IMR-90 (cell line): ENCODE measurements at regions not wholly inside any gene's neighbourhood (a gene's known extent, or its start where the extent isn't known, plus 50 kb on each side); places are given as distances from the start of the nearest gene placed in this dataset.

Source experiments
- ATAC-seq: fragments of 200-7000 bp; cut with Tn5 transposase; 2 replicates; pipeline ENCODE4 v1.9.1; 2020; ENCODE audit warnings: low read depth, mild to moderate bottlenecking, moderate library complexity
- BruUV-seq: library from RNA; stranded (reverse); fragments of 400-500 nt; replicated peaks from 2 replicates; lab custom pipeline; 2021; lab: Mats Ljungman, UMichigan
- CTCF ChIA-PET: fragments of 300-600 bp; formaldehyde crosslinking; extraction: SDS; loops from one replicate; lab custom pipeline; 2021; ENCODE audit warnings: antibody characterized with exemption; lab: Yijun Ruan, JAX
- POLR2A ChIA-PET: fragments of 300-600 bp; sonication (Branson Sonifier 250); formaldehyde crosslinking; loops from one replicate; lab custom pipeline; 2022; ENCODE audit warnings: antibody characterized with exemption; ENCODE audit not compliant: unreplicated experiment; lab: Charles Lee
- DNase-seq: peaks from one replicate; pipeline ENCODE4 v3.0.0; 2013
- H2AFZ ChIP-seq: replicated peaks from 2 replicates; pipeline ENCODE3; 2013; ENCODE audit warnings: low read length, mild to moderate bottlenecking; ENCODE audit not compliant: poor library complexity
- H2AK5ac ChIP-seq: 2 replicates; pipeline ENCODE4 v1.6.1; 2013; ENCODE audit warnings: low read depth, low read length, inconsistent platforms
- H2AK9ac ChIP-seq: replicated peaks from 2 replicates; pipeline ENCODE3; 2013; ENCODE audit warnings: mild to moderate bottlenecking, low read depth, low read length, moderate library complexity; ENCODE audit not compliant: poor library complexity
- H2BK120ac ChIP-seq: 2 replicates; pipeline ENCODE4 v1.6.1; 2013; ENCODE audit warnings: low read depth, low read length, inconsistent platforms
- H2BK15ac ChIP-seq: 3 replicates; pipeline ENCODE4 v1.6.1; 2013; ENCODE audit warnings: low read depth, low read length, inconsistent platforms
- H2BK20ac ChIP-seq: 2 replicates; pipeline ENCODE4 v1.6.1; 2013; ENCODE audit warnings: low read depth, mild to moderate bottlenecking, inconsistent platforms, low read length, moderate library complexity
- H2BK5ac ChIP-seq: 2 replicates; pipeline ENCODE4 v1.6.1; 2013; ENCODE audit warnings: mild to moderate bottlenecking, low read depth, low read length, inconsistent platforms; ENCODE audit not compliant: poor library complexity, severe bottlenecking
- H3K14ac ChIP-seq: replicated peaks from 2 replicates; pipeline ENCODE4 v1.6.1; 2013; ENCODE audit warnings: low read depth, low read length, inconsistent platforms
- H3K18ac ChIP-seq: 2 replicates; pipeline ENCODE4 v1.6.1; 2013; ENCODE audit warnings: low read depth, low read length, control low read depth
- H3K23ac ChIP-seq: 2 replicates; pipeline ENCODE4 v1.6.1; 2013; ENCODE audit warnings: low read depth, low read length, inconsistent platforms
- H3K27ac ChIP-seq: 2 replicates; pipeline ENCODE4 v1.5.1; 2013; ENCODE audit warnings: mild to moderate bottlenecking, control low read depth, low read length; ENCODE audit not compliant: insufficient read depth
- H3K27me3 ChIP-seq: 2 replicates; pipeline ENCODE4 v1.6.1; 2013; ENCODE audit warnings: low read length; ENCODE audit not compliant: control insufficient read depth, insufficient read depth
- H3K36me3 ChIP-seq: 2 replicates; pipeline ENCODE4 v1.6.1; 2013; ENCODE audit warnings: low read length, mixed read lengths; ENCODE audit not compliant: control insufficient read depth, insufficient read depth
- H3K4ac ChIP-seq: 2 replicates; pipeline ENCODE4 v1.6.1; 2013; ENCODE audit warnings: low read depth, low read length, inconsistent platforms
- H3K4me1 ChIP-seq: 2 replicates; pipeline ENCODE4 v1.6.1; 2013; ENCODE audit warnings: low read length, mixed read lengths; ENCODE audit not compliant: control insufficient read depth, insufficient read depth
- H3K4me2 ChIP-seq: 2 replicates; pipeline ENCODE4 v1.6.1; 2013; ENCODE audit warnings: low read depth, mild to moderate bottlenecking, control low read depth, low read length, moderate library complexity
- H3K4me3 ChIP-seq: 2 replicates; pipeline ENCODE4 v1.5.1; 2013; ENCODE audit warnings: low read depth, mild to moderate bottlenecking, control low read depth, low read length, moderate library complexity; ENCODE audit not compliant: insufficient read depth
- H3K56ac ChIP-seq: 2 replicates; pipeline ENCODE4 v1.6.1; 2013; ENCODE audit warnings: low read length, inconsistent platforms; ENCODE audit not compliant: insufficient read depth; ENCODE audit errors: extremely low read depth
- H3K79me1 ChIP-seq, 2 experiments: 2 replicates each; pipeline ENCODE4 v1.6.1; 2013; ENCODE audit warnings: low read length in 2 of 2, inconsistent platforms in 1 of 2, low read depth in 1 of 2
- H3K9ac ChIP-seq: 2 replicates; pipeline ENCODE4 v1.6.1; 2013; ENCODE audit warnings: low read depth, low read length, control low read depth
- H3K9me1 ChIP-seq: 2 replicates; pipeline ENCODE4 v1.6.1; 2013; ENCODE audit warnings: low read length, inconsistent platforms; ENCODE audit not compliant: insufficient read depth
- H3K9me3 ChIP-seq: 2 replicates; pipeline ENCODE4 v1.6.1; 2013; ENCODE audit warnings: low read length; ENCODE audit not compliant: control insufficient read depth, insufficient read depth
- H4K20me1 ChIP-seq: 2 replicates; pipeline ENCODE4 v1.6.1; 2013; ENCODE audit warnings: low read length, inconsistent platforms; ENCODE audit not compliant: insufficient read depth
- H4K5ac ChIP-seq: 2 replicates; pipeline ENCODE4 v1.6.1; 2013; ENCODE audit warnings: mild to moderate bottlenecking, low read depth, low read length, control low read depth
- H4K8ac ChIP-seq, 2 experiments: 2 replicates each; pipeline ENCODE4 v1.6.1; 2013; ENCODE audit warnings: low read depth in 2 of 2, low read length in 2 of 2, control low read depth in 1 of 2, inconsistent platforms in 1 of 2
- H4K91ac ChIP-seq: 2 replicates; pipeline ENCODE4 v1.6.1; 2013; ENCODE audit warnings: low read depth, low read length, inconsistent platforms; ENCODE audit not compliant: insufficient read depth
- BHLHE40 ChIP-seq: fragments of 150-350 bp; IDR thresholded peaks from 2 replicates; pipeline ENCODE4 v1.6.1; 2016; ENCODE audit warnings: mild to moderate bottlenecking, low read depth, low read length
- CEBPB ChIP-seq: IDR thresholded peaks from 2 replicates; pipeline ENCODE4 v1.6.1; 2012; ENCODE audit warnings: low read depth, low read length, improper control_type of control experiment
- CHD1 ChIP-seq: IDR thresholded peaks from 2 replicates; pipeline ENCODE4 v1.6.1; 2012; ENCODE audit warnings: low read depth, low read length, improper control_type of control experiment
- FOS ChIP-seq: fragments of 150-350 bp; IDR thresholded peaks from 2 replicates; pipeline ENCODE4 v1.6.1; 2016; ENCODE audit warnings: low read depth, low read length
- MAFK ChIP-seq: IDR thresholded peaks from 2 replicates; pipeline ENCODE4 v1.6.1; 2012; ENCODE audit warnings: low read depth, low read length, improper control_type of control experiment
- MAZ ChIP-seq: IDR thresholded peaks from 2 replicates; pipeline ENCODE4 v1.6.1; 2012; ENCODE audit warnings: low read depth, mild to moderate bottlenecking, low read length, improper control_type of control experiment, moderate library complexity, borderline replicate concordance
- MXI1 ChIP-seq: IDR thresholded peaks from 2 replicates; pipeline ENCODE4 v1.6.1; 2012; ENCODE audit warnings: low read depth, mild to moderate bottlenecking, low read length, moderate library complexity, borderline replicate concordance
- NFE2L2 ChIP-seq: fragments of 150-350 bp; IDR thresholded peaks from 2 replicates; pipeline ENCODE4 v1.6.1; 2016; ENCODE audit warnings: low read depth, mild to moderate bottlenecking, low read length
- POLR2A ChIP-seq: IDR thresholded peaks from 2 replicates; pipeline ENCODE4 v1.6.1; 2012; ENCODE audit warnings: mild to moderate bottlenecking, low read depth, low read length
- RAD21 ChIP-seq: IDR thresholded peaks from 2 replicates; pipeline ENCODE4 v1.6.1; 2012; ENCODE audit warnings: low read length, improper control_type of control experiment
- RCOR1 ChIP-seq: IDR thresholded peaks from 2 replicates; pipeline ENCODE4 v1.6.1; 2012; ENCODE audit warnings: mild to moderate bottlenecking, low read length, improper control_type of control experiment; ENCODE audit not compliant: insufficient replicate concordance
- RFX5 ChIP-seq: IDR thresholded peaks from 2 replicates; pipeline ENCODE4 v1.8.0; 2012; ENCODE audit warnings: low read depth, mild to moderate bottlenecking, low read length, moderate library complexity
- SMC3 ChIP-seq: fragments of 150-350 bp; IDR thresholded peaks from 2 replicates; pipeline ENCODE4 v1.6.1; 2016; ENCODE audit warnings: low read depth, mild to moderate bottlenecking, antibody characterized with exemption, low read length, moderate library complexity
- WGBS, 2 experiments: methylation state at CpG; one replicate each; pipeline versions ENCODE4 v1.1.5 to v1.1.7; 2013; ENCODE audit warnings: missing lambda C conversion rate in 2 of 2; ENCODE audit not compliant: insufficient read length in 1 of 2; ENCODE audit errors: extremely low coverage in 2 of 2; 5-methylcytosine and 5-hydroxymethylcytosine counted together
- dilution Hi-C: fragments of 300-500 bp; cut with HindIII; formaldehyde crosslinking; loops from one replicate; pipeline ENCODE4 v1.14.3; 2018; ENCODE audit warnings: low sequenced_read_pairs; ENCODE audit not compliant: unreplicated experiment
- in situ Hi-C: fragments of 300-500 bp; cut with MboI; formaldehyde crosslinking; loops from 3 replicates; pipeline ENCODE4 v1.14.3; 2019; ENCODE audit warnings: low sequenced_read_pairs, inconsistent platforms, mixed read lengths
- intact Hi-C: fragments of 100-400 bp; cut with micrococcal nuclease; formaldehyde crosslinking; loops from 2 replicates; pipeline ENCODE4 v1.10.0; 2022
- TF ChIP-seq, protein P1 (sequence below): fragments of 150-350 bp; IDR thresholded peaks from 2 replicates; pipeline ENCODE4 v1.6.1; 2016; ENCODE audit warnings: low read depth, mild to moderate bottlenecking, low read length, moderate library complexity, borderline replicate concordance
- TF ChIP-seq, protein P2 (sequence below): conservative IDR thresholded peaks from 2 replicates; pipeline ENCODE4 v1.5.1; 2012; ENCODE audit warnings: mild to moderate bottlenecking, low read depth, low read length, improper control_type of control experiment
- TF ChIP-seq, protein P3 (sequence below): fragments of 150-350 bp; IDR thresholded peaks from 2 replicates; pipeline ENCODE4 v1.6.1; 2017; ENCODE audit warnings: mild to moderate bottlenecking, antibody characterized with exemption, low read length, low read depth

DNA sequence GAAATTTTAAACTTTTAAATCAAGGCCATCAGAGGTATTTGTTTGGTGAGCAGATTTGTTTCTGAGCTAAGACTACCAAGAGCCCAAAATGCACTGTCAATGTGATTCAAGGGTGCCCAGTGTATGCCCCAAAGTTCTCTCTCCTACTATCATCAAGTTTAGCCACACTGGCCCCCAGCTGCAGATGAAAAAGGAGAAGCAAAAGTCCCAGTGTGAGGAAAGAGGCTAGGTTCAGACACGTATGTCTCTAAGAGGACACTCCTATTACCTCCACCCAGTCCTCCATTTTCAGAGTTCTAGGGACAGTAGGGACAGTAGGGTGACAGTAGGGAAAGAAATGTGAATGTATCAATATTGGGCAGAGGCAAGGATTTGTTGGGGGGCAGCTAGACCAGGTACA, 230.8 kb downstream of the CD83 start:
- Histone ChIP-seq H3K14ac (no peak overlapping the region), H2BK20ac (no peak overlapping the region), H2BK15ac (no peak overlapping the region), H2BK120ac (no peak overlapping the region), H3K4me3 (no peak overlapping the region), H3K27ac (no peak overlapping the region), H2AK9ac (no peak overlapping the region), H3K4me2 (no peak overlapping the region), H4K8ac (no peak overlapping the region), H4K20me1 (no peaks in the 10 kb centered on the region), H4K91ac (no peak overlapping the region), H3K56ac (no peak overlapping the region), H3K4me1 (no peaks in the 10 kb centered on the region), H3K9ac (no peak overlapping the region), H3K27me3 (peaks cover 53% of the 10 kb centered on the region), H3K36me3 (no peaks in the 10 kb centered on the region), H2AK5ac (no peak overlapping the region), H4K5ac (no peak overlapping the region), H3K23ac (no peak overlapping the region), H3K9me1 (no peaks in the 10 kb centered on the region), H2BK5ac (no peak overlapping the region), H3K18ac (no peak overlapping the region), H3K9me3 (peaks cover 14% of the 10 kb centered on the region), H3K79me1 (no peaks in the 10 kb centered on the region), H3K4ac (no peak overlapping the region), H2AFZ (no peak overlapping the region)
- no CpG with 5 or more reads among the region's 1 CpG for WGBS, 2 experiments
- CTCF ChIA-PET = interaction anchor here (0.7 kb wide), 1 partner anchor 83 kb away, joined by 3 read pairs; no protein-coding TSS in a partner anchor
- TF ChIP-seq, protein P1, sequence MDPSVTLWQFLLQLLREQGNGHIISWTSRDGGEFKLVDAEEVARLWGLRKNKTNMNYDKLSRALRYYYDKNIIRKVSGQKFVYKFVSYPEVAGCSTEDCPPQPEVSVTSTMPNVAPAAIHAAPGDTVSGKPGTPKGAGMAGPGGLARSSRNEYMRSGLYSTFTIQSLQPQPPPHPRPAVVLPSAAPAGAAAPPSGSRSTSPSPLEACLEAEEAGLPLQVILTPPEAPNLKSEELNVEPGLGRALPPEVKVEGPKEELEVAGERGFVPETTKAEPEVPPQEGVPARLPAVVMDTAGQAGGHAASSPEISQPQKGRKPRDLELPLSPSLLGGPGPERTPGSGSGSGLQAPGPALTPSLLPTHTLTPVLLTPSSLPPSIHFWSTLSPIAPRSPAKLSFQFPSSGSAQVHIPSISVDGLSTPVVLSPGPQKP = no peak
- TF ChIP-seq RAD21 (no peak), POLR2A (no peak), BHLHE40 (no peak), FOS (no peak), MAZ (no peak), SMC3 (no peak), CEBPB (no peak), NFE2L2 (no peak), RCOR1 (no peak), MAFK (no peak), RFX5 (no peak), CHD1 (no peak), MXI1 (no peak)
- TF ChIP-seq, protein P2, sequence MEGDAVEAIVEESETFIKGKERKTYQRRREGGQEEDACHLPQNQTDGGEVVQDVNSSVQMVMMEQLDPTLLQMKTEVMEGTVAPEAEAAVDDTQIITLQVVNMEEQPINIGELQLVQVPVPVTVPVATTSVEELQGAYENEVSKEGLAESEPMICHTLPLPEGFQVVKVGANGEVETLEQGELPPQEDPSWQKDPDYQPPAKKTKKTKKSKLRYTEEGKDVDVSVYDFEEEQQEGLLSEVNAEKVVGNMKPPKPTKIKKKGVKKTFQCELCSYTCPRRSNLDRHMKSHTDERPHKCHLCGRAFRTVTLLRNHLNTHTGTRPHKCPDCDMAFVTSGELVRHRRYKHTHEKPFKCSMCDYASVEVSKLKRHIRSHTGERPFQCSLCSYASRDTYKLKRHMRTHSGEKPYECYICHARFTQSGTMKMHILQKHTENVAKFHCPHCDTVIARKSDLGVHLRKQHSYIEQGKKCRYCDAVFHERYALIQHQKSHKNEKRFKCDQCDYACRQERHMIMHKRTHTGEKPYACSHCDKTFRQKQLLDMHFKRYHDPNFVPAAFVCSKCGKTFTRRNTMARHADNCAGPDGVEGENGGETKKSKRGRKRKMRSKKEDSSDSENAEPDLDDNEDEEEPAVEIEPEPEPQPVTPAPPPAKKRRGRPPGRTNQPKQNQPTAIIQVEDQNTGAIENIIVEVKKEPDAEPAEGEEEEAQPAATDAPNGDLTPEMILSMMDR = no peak
- TF ChIP-seq, protein P3, sequence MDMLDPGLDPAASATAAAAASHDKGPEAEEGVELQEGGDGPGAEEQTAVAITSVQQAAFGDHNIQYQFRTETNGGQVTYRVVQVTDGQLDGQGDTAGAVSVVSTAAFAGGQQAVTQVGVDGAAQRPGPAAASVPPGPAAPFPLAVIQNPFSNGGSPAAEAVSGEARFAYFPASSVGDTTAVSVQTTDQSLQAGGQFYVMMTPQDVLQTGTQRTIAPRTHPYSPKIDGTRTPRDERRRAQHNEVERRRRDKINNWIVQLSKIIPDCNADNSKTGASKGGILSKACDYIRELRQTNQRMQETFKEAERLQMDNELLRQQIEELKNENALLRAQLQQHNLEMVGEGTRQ = no peak
- DNase-seq = no peak
- POLR2A ChIA-PET = no interaction called here
- ATAC-seq = no peak
- intact Hi-C loops = no loop called here
- BruUV-seq = no TSS peak
- dilution Hi-C loops = no loop called here
- in situ Hi-C loops = no loop called here
